ENCODE measurements at regions not wholly inside any gene's neighbourhood (a gene's known extent, or its start where the extent isn't known, plus 50 kb on each side); places are given as distances from the start of the nearest gene placed in this dataset.
A peak's percentile ranks its signal among the peaks of the same experiment; 100 is the strongest.

DNA sequence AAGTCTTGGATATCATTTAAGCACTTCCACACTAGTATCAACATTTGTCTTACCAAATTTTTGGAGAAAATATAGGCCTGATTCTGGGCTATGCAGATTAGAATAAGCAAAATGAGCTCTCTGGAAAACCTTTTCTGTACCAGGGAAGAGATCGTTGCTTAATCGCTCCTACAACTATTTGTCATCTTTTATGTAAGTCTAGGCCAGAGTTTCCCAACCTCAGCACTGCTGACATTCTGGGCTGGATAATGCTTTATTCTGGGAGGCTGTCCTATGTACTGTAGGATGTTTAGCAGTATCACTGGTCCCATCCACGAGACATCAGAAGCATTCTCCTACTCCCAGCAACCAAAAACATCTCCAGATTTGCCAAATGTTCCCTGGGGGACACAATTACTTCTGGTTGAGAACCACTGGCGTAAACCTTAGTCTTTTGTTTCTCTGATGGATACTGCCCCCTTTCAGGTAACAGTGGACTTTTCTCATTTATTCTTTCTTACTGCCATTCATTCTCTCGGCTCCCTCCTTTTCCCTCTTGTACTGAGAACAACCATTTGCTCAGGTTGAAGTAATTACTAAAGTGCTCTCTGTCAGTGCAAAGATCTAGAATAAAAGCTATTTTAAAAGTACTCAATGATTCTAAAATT lies 316.9 kb upstream of the E2F7 start:
- no peak for DNase-seq
- Histone ChIP-seq H3K4me3 (ENCODE audit: low read depth in 1 of 3, low read length in 3 of 3) (no peak overlapping the region), H3K36me3 (ENCODE audit: control insufficient read depth in 3 of 3, insufficient read depth in 2 of 3, low read depth in 1 of 3, low read length in 3 of 3) (no peaks in the 10 kb centered on the region), H3K27ac (ENCODE audit: low read depth in 1 of 3, low read length in 2 of 3) (no peak overlapping the region), H3K27me3 (ENCODE audit: control insufficient read depth in 3 of 3, insufficient read depth in 3 of 3, low read length in 3 of 3) (no peaks in the 10 kb centered on the region), H3K9me3 (ENCODE audit: control insufficient read depth in 2 of 2, insufficient read depth in 1 of 2, low read depth in 1 of 2, low read length in 1 of 2) (peaks cover 0 to 3% of the 10 kb centered on the region in 2 donors), H3K4me1 (ENCODE audit: control insufficient read depth in 3 of 3, insufficient read depth in 2 of 3, low read depth in 1 of 3, low read length in 2 of 3) (no peaks in the 10 kb centered on the region)
- WGBS, 3 donors = 80 to 87% (median 82%) methylated on average over 5 of the region's 5 CpGs
- no peak for FAIRE-seq

DNA sequence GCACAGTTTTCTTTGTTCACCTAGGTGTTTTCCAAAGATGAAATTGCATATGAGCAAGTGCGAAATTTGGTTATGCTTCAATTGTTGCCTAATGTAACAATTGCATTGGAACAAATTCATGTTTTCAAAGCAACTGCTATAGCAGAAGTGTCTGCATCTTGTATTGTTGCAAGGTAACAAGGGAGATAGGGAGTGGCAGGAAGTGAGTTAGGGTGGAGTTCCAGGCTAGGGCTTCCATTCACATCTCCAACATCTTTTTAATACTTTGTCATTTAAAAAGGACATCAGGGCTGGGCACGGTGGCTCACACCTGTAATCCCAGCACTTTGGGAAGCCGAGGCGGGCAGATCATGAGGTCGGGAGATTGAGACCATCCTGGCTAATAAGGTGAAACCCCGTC lies 312.3 kb upstream of the E2F7 start:
- H3K36me3 ChIP-seq (ENCODE audit: control insufficient read depth in 3 of 3, insufficient read depth in 2 of 3, low read depth in 1 of 3, low read length in 3 of 3) = no peaks in the 10 kb centered on the region
- no peak for DNase-seq
- WGBS, 3 donors = 93 to 95% (median 94%) methylated on average over 6 of the region's 6 CpGs
- no peak for FAIRE-seq
- no peaks in the 10 kb centered on the region for H3K27me3 ChIP-seq (ENCODE audit: control insufficient read depth in 3 of 3, insufficient read depth in 3 of 3, low read length in 3 of 3)
- no peaks in the 10 kb centered on the region for H3K4me1 ChIP-seq (ENCODE audit: control insufficient read depth in 3 of 3, insufficient read depth in 2 of 3, low read depth in 1 of 3, low read length in 2 of 3)
- no peak overlapping the region for H3K4me3 ChIP-seq (ENCODE audit: low read depth in 1 of 3, low read length in 3 of 3)
- no peak overlapping the region for H3K27ac ChIP-seq (ENCODE audit: low read depth in 1 of 3, low read length in 2 of 3)
- H3K9me3 ChIP-seq (ENCODE audit: control insufficient read depth in 2 of 2, insufficient read depth in 1 of 2, low read depth in 1 of 2, low read length in 1 of 2) = peaks cover 0 to 3% of the 10 kb centered on the region in 2 donors

DNA sequence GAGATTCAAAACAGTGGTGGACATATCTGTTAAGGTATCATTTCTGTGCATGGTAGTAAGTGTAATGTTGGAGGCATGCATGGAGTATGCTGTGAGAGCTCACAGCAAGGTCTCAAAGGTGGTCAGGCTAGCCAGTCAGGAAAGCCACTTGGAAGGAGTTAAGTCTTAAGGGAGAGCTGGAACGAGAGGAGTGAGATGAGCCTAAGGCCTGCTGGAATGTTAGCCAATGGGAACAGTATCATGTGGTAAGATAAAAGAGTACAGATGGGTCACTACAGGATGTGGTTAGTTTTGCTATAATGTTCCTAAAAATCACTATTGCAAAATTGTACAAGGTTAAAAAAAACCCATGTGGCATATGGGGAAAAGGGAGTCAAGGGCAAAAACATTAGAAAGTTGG lies 311.7 kb upstream of the E2F7 start:
- no peak overlapping the region for H3K4me3 ChIP-seq (ENCODE audit: low read depth in 1 of 3, low read length in 3 of 3)
- H3K27ac ChIP-seq (ENCODE audit: low read depth in 1 of 3, low read length in 2 of 3) = no peak overlapping the region
- no peaks in the 10 kb centered on the region for H3K36me3 ChIP-seq (ENCODE audit: control insufficient read depth in 3 of 3, insufficient read depth in 2 of 3, low read depth in 1 of 3, low read length in 3 of 3)
- FAIRE-seq (no peak), DNase-seq (no peak)
- H3K9me3 ChIP-seq (ENCODE audit: control insufficient read depth in 2 of 2, insufficient read depth in 1 of 2, low read depth in 1 of 2, low read length in 1 of 2) = peaks cover 0 to 3% of the 10 kb centered on the region in 2 donors
- peaks cover 0 to 4% (median 0%) of the 10 kb centered on the region in 3 donors for H3K4me1 ChIP-seq (ENCODE audit: control insufficient read depth in 3 of 3, insufficient read depth in 2 of 3, low read depth in 1 of 3, low read length in 2 of 3)
- 46 to 79% (median 71%) methylated on average over 1 of the region's 1 CpG for WGBS, 3 donors
- H3K27me3 ChIP-seq (ENCODE audit: control insufficient read depth in 3 of 3, insufficient read depth in 3 of 3, low read length in 3 of 3) = no peaks in the 10 kb centered on the region

DNA sequence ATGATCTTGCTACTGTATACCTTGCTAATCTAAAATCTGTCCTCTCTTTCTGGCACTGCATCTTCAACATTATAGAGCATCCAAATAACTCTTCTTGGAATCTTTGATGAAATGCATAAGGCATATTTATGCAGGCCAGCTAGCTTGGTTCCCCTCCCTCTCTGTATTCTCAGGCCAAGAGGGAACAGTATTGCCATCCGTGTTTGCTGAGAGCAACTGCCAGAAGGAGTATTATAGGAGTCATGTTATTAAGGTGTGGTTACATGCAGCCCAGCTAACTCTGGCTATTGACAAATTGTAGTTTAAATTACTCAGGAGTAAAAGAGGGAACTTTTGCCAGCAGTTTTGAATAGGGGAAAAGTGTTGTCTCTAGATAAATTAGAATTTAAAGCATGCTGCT lies 309.3 kb upstream of the E2F7 start:
- Histone ChIP-seq H3K27me3 (ENCODE audit: control insufficient read depth in 3 of 3, insufficient read depth in 3 of 3, low read length in 3 of 3) (no peaks in the 10 kb centered on the region), H3K36me3 (ENCODE audit: control insufficient read depth in 3 of 3, insufficient read depth in 2 of 3, low read depth in 1 of 3, low read length in 3 of 3) (no peaks in the 10 kb centered on the region), H3K9me3 (ENCODE audit: control insufficient read depth in 2 of 2, insufficient read depth in 1 of 2, low read depth in 1 of 2, low read length in 1 of 2) (peaks cover 0 to 3% of the 10 kb centered on the region in 2 donors), H3K4me3 (ENCODE audit: low read depth in 1 of 3, low read length in 3 of 3) (no peak overlapping the region), H3K4me1 (ENCODE audit: control insufficient read depth in 3 of 3, insufficient read depth in 2 of 3, low read depth in 1 of 3, low read length in 2 of 3) (peaks cover 0 to 9% (median 0%) of the 10 kb centered on the region in 3 donors), H3K27ac (ENCODE audit: low read depth in 1 of 3, low read length in 2 of 3) (no peak overlapping the region)
- DNase-seq (no peak), FAIRE-seq (no peak)
- WGBS, 3 donors = 4 to 40% (median 18%) methylated on average over 1 of the region's 1 CpG

DNA sequence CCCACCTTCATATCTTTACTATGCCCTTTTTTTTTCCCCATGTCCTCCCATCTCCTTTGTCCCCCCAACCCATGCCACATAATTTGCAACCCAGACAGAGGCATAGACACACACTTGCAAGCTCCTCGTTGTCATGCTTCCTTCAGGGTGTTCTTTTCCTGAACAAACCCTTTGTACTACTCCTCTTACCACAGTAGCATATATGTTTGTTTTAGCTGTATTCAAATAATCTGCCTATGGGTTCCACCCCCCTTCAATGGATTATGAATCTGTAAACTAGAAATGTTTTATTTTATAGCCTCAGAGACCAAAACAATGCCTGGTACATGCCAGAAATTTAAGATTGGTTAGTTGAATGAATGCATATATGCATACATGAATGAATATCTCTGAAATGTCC lies 307.1 kb upstream of the E2F7 start:
- H3K9me3 ChIP-seq (ENCODE audit: control insufficient read depth in 2 of 2, insufficient read depth in 1 of 2, low read depth in 1 of 2, low read length in 1 of 2) = no peaks in the 10 kb centered on the region
- no peaks in the 10 kb centered on the region for H3K27me3 ChIP-seq (ENCODE audit: control insufficient read depth in 3 of 3, insufficient read depth in 3 of 3, low read length in 3 of 3)
- no peak overlapping the region for H3K4me3 ChIP-seq (ENCODE audit: low read depth in 1 of 3, low read length in 3 of 3)
- 28 to 57% (median 42%) methylated on average over 1 of the region's 1 CpG for WGBS, 3 donors
- H3K4me1 ChIP-seq (ENCODE audit: control insufficient read depth in 3 of 3, insufficient read depth in 2 of 3, low read depth in 1 of 3, low read length in 2 of 3) = peaks cover 0 to 9% (median 0%) of the 10 kb centered on the region in 3 donors
- FAIRE-seq = no peak
- peak overlapping the region in 1 of 3 donors; percentile 3 for H3K27ac ChIP-seq (ENCODE audit: low read depth in 1 of 3, low read length in 2 of 3)
- no peaks in the 10 kb centered on the region for H3K36me3 ChIP-seq (ENCODE audit: control insufficient read depth in 3 of 3, insufficient read depth in 2 of 3, low read depth in 1 of 3, low read length in 3 of 3)
- DNase-seq = no peak

DNA sequence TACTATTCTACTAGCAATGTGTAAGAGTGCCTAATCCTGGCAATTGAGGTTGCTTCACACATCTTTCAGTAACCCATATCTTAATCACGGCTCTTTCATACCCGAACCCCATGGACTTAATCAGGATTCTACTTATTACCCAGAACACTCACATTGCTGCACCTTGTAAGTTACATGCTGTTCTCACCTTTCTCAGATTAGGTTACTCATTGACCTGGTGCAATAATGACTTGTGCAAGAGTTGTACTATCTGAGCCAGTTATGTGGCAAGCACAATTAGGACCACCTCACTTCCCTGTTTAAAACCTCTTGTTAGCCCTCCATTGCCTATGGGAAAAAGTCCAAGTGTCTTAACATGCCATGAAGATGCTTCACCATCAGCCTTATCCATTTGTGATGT lies 306.7 kb upstream of the E2F7 start:
- DNase-seq (peak; percentile 18 to 89), FAIRE-seq (no peak)
- Histone ChIP-seq H3K9me3 (ENCODE audit: control insufficient read depth in 2 of 2, insufficient read depth in 1 of 2, low read depth in 1 of 2, low read length in 1 of 2) (no peaks in the 10 kb centered on the region), H3K4me1 (ENCODE audit: control insufficient read depth in 3 of 3, insufficient read depth in 2 of 3, low read depth in 1 of 3, low read length in 2 of 3) (peaks cover 0 to 9% (median 0%) of the 10 kb centered on the region in 3 donors), H3K36me3 (ENCODE audit: control insufficient read depth in 3 of 3, insufficient read depth in 2 of 3, low read depth in 1 of 3, low read length in 3 of 3) (no peaks in the 10 kb centered on the region), H3K27ac (ENCODE audit: low read depth in 1 of 3, low read length in 2 of 3) (peak overlapping the region in 1 of 3 donors; percentile 3), H3K27me3 (ENCODE audit: control insufficient read depth in 3 of 3, insufficient read depth in 3 of 3, low read length in 3 of 3) (no peaks in the 10 kb centered on the region), H3K4me3 (ENCODE audit: low read depth in 1 of 3, low read length in 3 of 3) (no peak overlapping the region)
- 18 to 66% (median 41%) methylated on average over 2 of the region's 2 CpGs for WGBS, 3 donors

DNA sequence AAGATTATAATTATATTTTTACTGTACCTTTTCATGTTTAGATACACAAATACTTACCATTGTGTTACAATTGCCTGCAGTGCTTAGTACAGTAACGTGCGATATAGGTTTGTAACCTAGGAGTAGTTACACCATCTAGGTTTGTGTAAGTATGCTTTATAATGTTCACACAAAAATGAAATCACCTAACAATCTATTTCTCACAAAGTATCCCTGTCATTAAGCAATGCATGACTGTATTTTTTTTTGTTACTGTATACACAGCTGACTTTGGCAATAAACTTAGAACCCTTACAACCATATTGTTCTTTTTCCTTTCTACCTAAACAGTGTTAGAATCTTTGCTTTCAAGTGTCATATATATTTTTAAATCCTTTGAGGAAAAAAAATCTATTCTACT lies 303.0 kb upstream of the E2F7 start:
- no peak for FAIRE-seq
- no peaks in the 10 kb centered on the region for H3K36me3 ChIP-seq (ENCODE audit: control insufficient read depth in 3 of 3, insufficient read depth in 2 of 3, low read depth in 1 of 3, low read length in 3 of 3)
- no peak overlapping the region for H3K4me3 ChIP-seq (ENCODE audit: low read depth in 1 of 3, low read length in 3 of 3)
- peaks cover 0 to 9% (median 0%) of the 10 kb centered on the region in 3 donors for H3K4me1 ChIP-seq (ENCODE audit: control insufficient read depth in 3 of 3, insufficient read depth in 2 of 3, low read depth in 1 of 3, low read length in 2 of 3)
- DNase-seq = no peak
- 95 to 100% (median 96%) methylated on average over 2 of the region's 2 CpGs for WGBS, 3 donors
- H3K27ac ChIP-seq (ENCODE audit: low read depth in 1 of 3, low read length in 2 of 3) = no peak overlapping the region
- no peaks in the 10 kb centered on the region for H3K27me3 ChIP-seq (ENCODE audit: control insufficient read depth in 3 of 3, insufficient read depth in 3 of 3, low read length in 3 of 3)
- no peaks in the 10 kb centered on the region for H3K9me3 ChIP-seq (ENCODE audit: control insufficient read depth in 2 of 2, insufficient read depth in 1 of 2, low read depth in 1 of 2, low read length in 1 of 2)

DNA sequence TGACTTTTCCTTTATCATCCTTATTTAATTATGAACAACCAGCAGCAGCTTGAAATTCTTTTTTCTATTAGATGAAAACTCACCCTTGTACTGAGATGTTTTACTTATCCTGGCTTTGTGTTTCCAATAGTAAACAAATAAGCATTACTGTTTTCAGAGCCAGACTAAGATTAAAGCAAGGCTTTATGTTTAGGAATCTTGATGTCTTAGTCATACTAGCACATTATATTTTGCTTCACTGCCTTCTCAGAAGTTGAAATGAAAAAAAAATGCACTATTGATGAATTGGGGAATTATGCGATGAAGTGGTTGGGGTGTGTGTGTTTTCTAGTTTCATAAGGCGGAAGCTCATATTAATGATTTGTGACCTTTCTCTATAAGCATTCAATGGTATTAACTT lies 301.2 kb upstream of the E2F7 start:
- Histone ChIP-seq H3K4me1 (ENCODE audit: control insufficient read depth in 3 of 3, insufficient read depth in 2 of 3, low read depth in 1 of 3, low read length in 2 of 3) (peaks cover 0 to 5% (median 0%) of the 10 kb centered on the region in 3 donors), H3K36me3 (ENCODE audit: control insufficient read depth in 3 of 3, insufficient read depth in 2 of 3, low read depth in 1 of 3, low read length in 3 of 3) (no peaks in the 10 kb centered on the region), H3K9me3 (ENCODE audit: control insufficient read depth in 2 of 2, insufficient read depth in 1 of 2, low read depth in 1 of 2, low read length in 1 of 2) (no peaks in the 10 kb centered on the region), H3K27me3 (ENCODE audit: control insufficient read depth in 3 of 3, insufficient read depth in 3 of 3, low read length in 3 of 3) (no peaks in the 10 kb centered on the region), H3K4me3 (ENCODE audit: low read depth in 1 of 3, low read length in 3 of 3) (no peak overlapping the region), H3K27ac (ENCODE audit: low read depth in 1 of 3, low read length in 2 of 3) (no peak overlapping the region)
- WGBS, 3 donors = 89 to 96% (median 92%) methylated on average over 2 of the region's 2 CpGs
- no peak for DNase-seq
- no peak for FAIRE-seq

DNA sequence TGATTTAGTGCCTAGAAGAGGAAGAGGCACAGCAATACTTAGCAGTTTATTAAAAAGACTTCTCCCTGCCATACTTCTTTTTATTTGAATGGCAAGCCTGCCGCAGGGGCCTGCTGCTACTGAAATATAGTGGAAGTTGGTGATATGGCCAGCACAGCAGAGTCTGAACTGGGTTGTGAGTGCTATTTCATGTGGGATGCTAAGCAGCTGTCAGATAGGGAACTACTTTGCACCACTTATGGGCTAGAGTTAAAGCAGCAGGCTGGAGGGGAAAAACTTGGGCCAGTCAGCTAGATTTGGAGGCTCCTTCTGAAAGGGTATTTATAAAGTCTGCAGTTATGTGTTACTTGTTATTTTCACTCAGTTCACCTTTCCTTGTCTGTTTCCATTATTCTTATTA lies 299.0 kb upstream of the E2F7 start:
- WGBS, 3 donors = 84 to 90% (median 86%) methylated on average over 1 of the region's 1 CpG
- Histone ChIP-seq H3K9me3 (ENCODE audit: control insufficient read depth in 2 of 2, insufficient read depth in 1 of 2, low read depth in 1 of 2, low read length in 1 of 2) (no peaks in the 10 kb centered on the region), H3K4me1 (ENCODE audit: control insufficient read depth in 3 of 3, insufficient read depth in 2 of 3, low read depth in 1 of 3, low read length in 2 of 3) (no peaks in the 10 kb centered on the region), H3K4me3 (ENCODE audit: low read depth in 1 of 3, low read length in 3 of 3) (no peak overlapping the region), H3K36me3 (ENCODE audit: control insufficient read depth in 3 of 3, insufficient read depth in 2 of 3, low read depth in 1 of 3, low read length in 3 of 3) (no peaks in the 10 kb centered on the region), H3K27ac (ENCODE audit: low read depth in 1 of 3, low read length in 2 of 3) (no peak overlapping the region), H3K27me3 (ENCODE audit: control insufficient read depth in 3 of 3, insufficient read depth in 3 of 3, low read length in 3 of 3) (no peaks in the 10 kb centered on the region)
- FAIRE-seq = no peak
- DNase-seq = no peak
